SK-N-SH (cell line): ENCODE measurements at regions not wholly inside any gene's neighbourhood (a gene's known extent, or its start where the extent isn't known, plus 50 kb on each side); places are given as distances from the start of the nearest gene placed in this dataset.

Source experiments
- CTCF ChIA-PET: fragments of 300-600, 350-600 bp; formaldehyde crosslinking; extraction: SDS; loops from one replicate; lab custom pipeline; 2021; lab: Yijun Ruan, JAX
- POLR2A ChIA-PET: fragments of 350-600 bp; sonication (Branson Sonifier 250); formaldehyde crosslinking; extraction: SDS; loops from one replicate; lab custom pipeline; 2020; ENCODE audit warnings: antibody characterized with exemption, inconsistent platforms; lab: Yijun Ruan, JAX
- DNase-seq: peaks from one replicate; pipeline ENCODE4 v3.0.0; 2012
- H2AFZ ChIP-seq: fragments of 200-600 bp; sonication (generic); 2 replicates; pipeline ENCODE4 v1.8.1; 2016; ENCODE audit warnings: antibody characterized with exemption, mild to moderate bottlenecking, low read depth
- H3F3A ChIP-seq: fragments of 200-600 bp; sonication (generic); replicated peaks from 2 replicates; pipeline ENCODE3; 2016; ENCODE audit warnings: antibody characterized with exemption, mild to moderate bottlenecking; ENCODE audit not compliant: insufficient read depth
- H3K27ac ChIP-seq, 2 experiments: fragments of 200-500 bp in 1 of 2; fragments of 200-600 bp in 1 of 2; sonication (Bioruptor generic) in 1 of 2; sonication (generic), shearing (Covaris generic) in 1 of 2; 2 replicates each; pipeline versions ENCODE4 v1.5.1 to v1.6.1; 2014 to 2016; ENCODE audit warnings: low read depth in 2 of 2, inconsistent platforms in 1 of 2, low read length in 1 of 2, mild to moderate bottlenecking in 1 of 2, mixed read lengths in 1 of 2
- H3K27me3 ChIP-seq: fragments of 200-600 bp; sonication (generic), shearing (Covaris generic); 2 replicates; pipeline ENCODE4 v1.6.1; 2016; ENCODE audit warnings: mixed run types; ENCODE audit not compliant: insufficient read depth
- H3K36me3 ChIP-seq, 2 experiments: fragments of 200-500 bp in 1 of 2; fragments of 200-600 bp in 1 of 2; sonication (Bioruptor generic) in 1 of 2; sonication (generic) in 1 of 2; replicated peaks in 1 of 2; 2 replicates each; pipeline versions ENCODE3 to v1.5.1; 2014 to 2016; ENCODE audit warnings: low read length in 1 of 2, mild to moderate bottlenecking in 1 of 2; ENCODE audit not compliant: insufficient read depth in 2 of 2, control insufficient read depth in 1 of 2
- H3K4me1 ChIP-seq, 2 experiments: fragments of 200-500 bp in 1 of 2; fragments of 200-600 bp in 1 of 2; sonication (Bioruptor generic) in 1 of 2; sonication (generic), shearing (Covaris generic) in 1 of 2; 2 replicates each; pipeline versions ENCODE4 v1.5.1 to v1.6.1; 2014 to 2016; ENCODE audit warnings: low read depth in 1 of 2, low read length in 1 of 2, mixed run types in 1 of 2; ENCODE audit not compliant: insufficient read depth in 2 of 2, control insufficient read depth in 1 of 2
- H3K4me2 ChIP-seq: fragments of 200-600 bp; sonication (generic), shearing (Covaris generic); 2 replicates; pipeline ENCODE4 v1.6.1; 2017; ENCODE audit warnings: mixed run types
- H3K4me3 ChIP-seq, 2 experiments: fragments of 200-500 bp in 1 of 2; fragments of 200-600 bp in 1 of 2; sonication (Bioruptor generic) in 1 of 2; sonication (generic), shearing (Covaris generic) in 1 of 2; 2 replicates each; pipeline versions ENCODE4 v1.5.1 to v1.8.1; 2014 to 2016; ENCODE audit warnings: low read depth in 2 of 2, inconsistent platforms in 1 of 2, low read length in 1 of 2, mild to moderate bottlenecking in 1 of 2, mixed read lengths in 1 of 2, moderate library complexity in 1 of 2
- H3K79me2 ChIP-seq: fragments of 200-600 bp; sonication (generic); 2 replicates; pipeline ENCODE4 v1.8.1; 2017; ENCODE audit warnings: mild to moderate bottlenecking; ENCODE audit not compliant: insufficient read depth
- H3K9ac ChIP-seq: fragments of 200-600 bp; sonication (generic); 2 replicates; pipeline ENCODE4 v1.6.1; 2017; ENCODE audit warnings: mixed run types
- H3K9me2 ChIP-seq: fragments of 200-600 bp; sonication (generic); 2 replicates; pipeline ENCODE4 v1.6.1; 2017; ENCODE audit warnings: mixed run types
- H3K9me3 ChIP-seq: fragments of 200-600 bp; sonication (generic); 2 replicates; pipeline ENCODE4 v1.6.1; 2017; ENCODE audit warnings: mixed run types, mild to moderate bottlenecking, moderate library complexity
- H4K20me1 ChIP-seq: fragments of 200-600 bp; sonication (generic); 2 replicates; pipeline ENCODE4 v1.6.1; 2017; ENCODE audit warnings: mild to moderate bottlenecking, mixed run types; ENCODE audit not compliant: insufficient read depth
- NRF1 ChIP-seq: IDR thresholded peaks from 2 replicates; pipeline ENCODE4 v1.6.1; 2012; ENCODE audit warnings: low read depth, mild to moderate bottlenecking, low read length
- RAD21 ChIP-seq: IDR thresholded peaks from 2 replicates; pipeline ENCODE4 v1.6.1; 2012; ENCODE audit warnings: mild to moderate bottlenecking, low read length
- TAF1 ChIP-seq: IDR thresholded peaks from 2 replicates; pipeline ENCODE4 v1.6.1; 2012; ENCODE audit warnings: low read depth, mild to moderate bottlenecking, low read length, moderate library complexity, borderline replicate concordance
- TEAD4 ChIP-seq: IDR thresholded peaks from 2 replicates; pipeline ENCODE4 v1.4.0; 2012; ENCODE audit warnings: mild to moderate bottlenecking, borderline replicate concordance; ENCODE audit not compliant: insufficient read depth
- WGBS: methylation state at CpG from one replicate; pipeline ENCODE4 v1.1.6; 2017; ENCODE audit warnings: low lambda C conversion rate; 5-methylcytosine and 5-hydroxymethylcytosine counted together
- TF ChIP-seq, protein P1 (sequence below): fragments of 200-600 bp; sonication (generic); IDR thresholded peaks from 2 replicates; pipeline ENCODE4 v1.6.1; 2017; ENCODE audit warnings: antibody characterized with exemption, mild to moderate bottlenecking, moderate library complexity
- TF ChIP-seq, protein P2 (sequence below): fragments of 150-350 bp; IDR thresholded peaks from 2 replicates; pipeline ENCODE4 v1.6.1; 2016; ENCODE audit warnings: mild to moderate bottlenecking, low read depth, low read length
- TF ChIP-seq, protein P3 (sequence below): IDR thresholded peaks from 2 replicates; pipeline ENCODE4 v1.4.0; 2012; ENCODE audit warnings: low read depth, borderline replicate concordance
- TF ChIP-seq, protein P4 (sequence below): IDR thresholded peaks from 2 replicates; pipeline ENCODE4 v1.4.0; 2012; ENCODE audit warnings: low read depth, borderline replicate concordance
- TF ChIP-seq, protein P5 (sequence below): IDR thresholded peaks from 2 replicates; pipeline ENCODE4 v1.6.1; 2012; ENCODE audit warnings: mild to moderate bottlenecking, low read depth, low read length, moderate library complexity

DNA sequence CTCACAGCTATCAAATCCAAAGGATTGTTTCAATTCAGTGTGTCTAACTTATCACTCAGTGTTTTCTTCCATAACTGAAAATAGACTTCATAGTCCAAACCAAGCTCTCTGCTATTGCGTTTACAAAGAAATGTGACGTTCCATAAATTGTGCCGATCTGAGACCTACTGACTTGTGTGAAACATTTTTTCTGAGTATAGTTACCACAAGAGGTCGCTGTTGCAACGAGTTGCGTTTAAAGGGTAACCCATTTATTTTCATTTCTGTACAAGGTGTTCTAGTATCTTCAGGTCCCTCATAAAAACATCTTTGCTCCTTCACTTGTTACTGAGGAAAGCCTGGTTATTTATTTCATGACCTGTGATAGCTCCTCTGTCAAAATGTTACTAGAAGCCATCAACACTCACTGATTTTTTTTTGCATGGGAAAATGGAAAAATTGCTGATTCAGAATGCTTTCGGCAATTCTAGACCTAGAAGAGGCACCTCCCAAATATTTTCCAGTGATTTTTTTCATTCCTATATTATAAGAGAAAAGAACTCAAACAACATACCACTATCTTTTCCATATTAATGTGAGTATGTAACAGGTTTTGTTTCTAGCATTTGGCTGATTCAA, 60.9 kb upstream of the OR4E1 start:
- Histone ChIP-seq H3K4me2 (no peak overlapping the region; the same call in 1 of the 2 replicates), H3K27me3 (peaks cover 7% of the 10 kb centered on the region; the same call in 1 of the 2 replicates), H3K9me3 (no peaks in the 10 kb centered on the region)
- peak; percentile 31 for DNase-seq
- no peak for TF ChIP-seq TEAD4
- TF ChIP-seq, protein P1, sequence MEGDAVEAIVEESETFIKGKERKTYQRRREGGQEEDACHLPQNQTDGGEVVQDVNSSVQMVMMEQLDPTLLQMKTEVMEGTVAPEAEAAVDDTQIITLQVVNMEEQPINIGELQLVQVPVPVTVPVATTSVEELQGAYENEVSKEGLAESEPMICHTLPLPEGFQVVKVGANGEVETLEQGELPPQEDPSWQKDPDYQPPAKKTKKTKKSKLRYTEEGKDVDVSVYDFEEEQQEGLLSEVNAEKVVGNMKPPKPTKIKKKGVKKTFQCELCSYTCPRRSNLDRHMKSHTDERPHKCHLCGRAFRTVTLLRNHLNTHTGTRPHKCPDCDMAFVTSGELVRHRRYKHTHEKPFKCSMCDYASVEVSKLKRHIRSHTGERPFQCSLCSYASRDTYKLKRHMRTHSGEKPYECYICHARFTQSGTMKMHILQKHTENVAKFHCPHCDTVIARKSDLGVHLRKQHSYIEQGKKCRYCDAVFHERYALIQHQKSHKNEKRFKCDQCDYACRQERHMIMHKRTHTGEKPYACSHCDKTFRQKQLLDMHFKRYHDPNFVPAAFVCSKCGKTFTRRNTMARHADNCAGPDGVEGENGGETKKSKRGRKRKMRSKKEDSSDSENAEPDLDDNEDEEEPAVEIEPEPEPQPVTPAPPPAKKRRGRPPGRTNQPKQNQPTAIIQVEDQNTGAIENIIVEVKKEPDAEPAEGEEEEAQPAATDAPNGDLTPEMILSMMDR, result peak; percentile 80
- TF ChIP-seq, all 33 proteins: peak for 1
- Histone ChIP-seq H3K27ac (no peak overlapping the region), H3K79me2 (no peaks in the 10 kb centered on the region), H3K9me2 (no peaks in the 10 kb centered on the region), H3K36me3 (no peaks in the 10 kb centered on the region), H3K4me3 (no peak overlapping the region), H4K20me1 (no peaks in the 10 kb centered on the region), H3F3A (no peaks in the 10 kb centered on the region), H3K4me1 (no peaks in the 10 kb centered on the region; a peak in 1 of 4 replicates), H3K9ac (no peak overlapping the region), H2AFZ (no peak overlapping the region)
- 9% methylated on average over 7 of the region's 7 CpGs for WGBS
- ChIA-PET CTCF (interaction anchor here (0.6 to 2.5 kb wide), 14 partner anchors 8 to 64 kb away, joined by 3 to 9 read pairs (median 5); no protein-coding TSS in a partner anchor), POLR2A (no interaction called here)

DNA sequence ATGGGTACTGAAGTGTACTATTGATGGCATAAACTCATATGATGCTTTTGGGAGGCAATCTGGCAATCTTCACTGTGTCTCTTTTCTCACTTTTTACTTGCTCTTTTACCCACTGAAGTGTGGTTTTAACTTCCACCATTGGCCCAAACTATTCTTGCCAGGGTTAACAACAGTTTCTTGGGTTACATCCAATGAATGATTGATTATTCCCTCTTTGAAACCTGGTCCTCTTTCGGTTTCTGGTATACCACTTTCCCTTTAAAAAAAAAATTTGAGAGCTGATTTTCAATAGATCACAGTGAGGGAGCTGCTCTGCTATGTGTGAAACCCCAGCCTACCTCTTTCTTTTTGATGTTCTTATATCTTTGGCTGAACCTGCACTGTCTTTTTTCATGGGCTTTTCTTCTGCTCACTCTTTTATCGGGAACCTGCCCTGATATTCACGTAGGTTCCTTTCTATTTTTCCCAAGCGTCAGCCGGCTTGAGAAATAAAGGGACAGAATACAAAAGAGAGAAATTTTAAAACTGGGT, 56.1 kb upstream of the OR4E1 start:
- H3K4me1 ChIP-seq, result peaks cover 0 to 3% of the 10 kb centered on the region in 2 experiments; a peak in 1 of 4 replicates
- H2AFZ ChIP-seq, result no peak overlapping the region
- H3K27me3 ChIP-seq, result peaks cover 14% of the 10 kb centered on the region; the same call in 1 of the 2 replicates
- no peak overlapping the region for H3K9ac ChIP-seq
- H3K9me2 ChIP-seq, result no peaks in the 10 kb centered on the region
- no peaks in the 10 kb centered on the region for H3K36me3 ChIP-seq
- DNase-seq, result no peak
- POLR2A ChIA-PET, result no interaction called here
- H3K9me3 ChIP-seq, result no peaks in the 10 kb centered on the region
- H3K27ac ChIP-seq, result no peak overlapping the region
- H4K20me1 ChIP-seq, result no peaks in the 10 kb centered on the region
- no peak overlapping the region for H3K4me2 ChIP-seq
- CTCF ChIA-PET, result interaction anchor here (1.8 kb wide), 1 partner anchor 18 kb away, joined by 10 read pairs; no protein-coding TSS in a partner anchor
- no peaks in the 10 kb centered on the region for H3F3A ChIP-seq
- 2% methylated on average over 5 of the region's 5 CpGs for WGBS
- TF ChIP-seq TEAD4, result no peak
- TF ChIP-seq, protein P2, sequence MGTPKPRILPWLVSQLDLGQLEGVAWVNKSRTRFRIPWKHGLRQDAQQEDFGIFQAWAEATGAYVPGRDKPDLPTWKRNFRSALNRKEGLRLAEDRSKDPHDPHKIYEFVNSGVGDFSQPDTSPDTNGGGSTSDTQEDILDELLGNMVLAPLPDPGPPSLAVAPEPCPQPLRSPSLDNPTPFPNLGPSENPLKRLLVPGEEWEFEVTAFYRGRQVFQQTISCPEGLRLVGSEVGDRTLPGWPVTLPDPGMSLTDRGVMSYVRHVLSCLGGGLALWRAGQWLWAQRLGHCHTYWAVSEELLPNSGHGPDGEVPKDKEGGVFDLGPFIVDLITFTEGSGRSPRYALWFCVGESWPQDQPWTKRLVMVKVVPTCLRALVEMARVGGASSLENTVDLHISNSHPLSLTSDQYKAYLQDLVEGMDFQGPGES, result no peak
- no peak for TF ChIP-seq TAF1
- TF ChIP-seq, protein P3, sequence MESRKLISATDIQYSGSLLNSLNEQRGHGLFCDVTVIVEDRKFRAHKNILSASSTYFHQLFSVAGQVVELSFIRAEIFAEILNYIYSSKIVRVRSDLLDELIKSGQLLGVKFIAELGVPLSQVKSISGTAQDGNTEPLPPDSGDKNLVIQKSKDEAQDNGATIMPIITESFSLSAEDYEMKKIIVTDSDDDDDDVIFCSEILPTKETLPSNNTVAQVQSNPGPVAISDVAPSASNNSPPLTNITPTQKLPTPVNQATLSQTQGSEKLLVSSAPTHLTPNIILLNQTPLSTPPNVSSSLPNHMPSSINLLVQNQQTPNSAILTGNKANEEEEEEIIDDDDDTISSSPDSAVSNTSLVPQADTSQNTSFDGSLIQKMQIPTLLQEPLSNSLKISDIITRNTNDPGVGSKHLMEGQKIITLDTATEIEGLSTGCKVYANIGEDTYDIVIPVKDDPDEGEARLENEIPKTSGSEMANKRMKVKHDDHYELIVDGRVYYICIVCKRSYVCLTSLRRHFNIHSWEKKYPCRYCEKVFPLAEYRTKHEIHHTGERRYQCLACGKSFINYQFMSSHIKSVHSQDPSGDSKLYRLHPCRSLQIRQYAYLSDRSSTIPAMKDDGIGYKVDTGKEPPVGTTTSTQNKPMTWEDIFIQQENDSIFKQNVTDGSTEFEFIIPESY, result no peak
- no peak for TF ChIP-seq RAD21
- TF ChIP-seq, protein P4, sequence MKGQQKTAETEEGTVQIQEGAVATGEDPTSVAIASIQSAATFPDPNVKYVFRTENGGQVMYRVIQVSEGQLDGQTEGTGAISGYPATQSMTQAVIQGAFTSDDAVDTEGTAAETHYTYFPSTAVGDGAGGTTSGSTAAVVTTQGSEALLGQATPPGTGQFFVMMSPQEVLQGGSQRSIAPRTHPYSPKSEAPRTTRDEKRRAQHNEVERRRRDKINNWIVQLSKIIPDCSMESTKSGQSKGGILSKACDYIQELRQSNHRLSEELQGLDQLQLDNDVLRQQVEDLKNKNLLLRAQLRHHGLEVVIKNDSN, result no peak
- no peak for TF ChIP-seq NRF1
- TF ChIP-seq, protein P5, sequence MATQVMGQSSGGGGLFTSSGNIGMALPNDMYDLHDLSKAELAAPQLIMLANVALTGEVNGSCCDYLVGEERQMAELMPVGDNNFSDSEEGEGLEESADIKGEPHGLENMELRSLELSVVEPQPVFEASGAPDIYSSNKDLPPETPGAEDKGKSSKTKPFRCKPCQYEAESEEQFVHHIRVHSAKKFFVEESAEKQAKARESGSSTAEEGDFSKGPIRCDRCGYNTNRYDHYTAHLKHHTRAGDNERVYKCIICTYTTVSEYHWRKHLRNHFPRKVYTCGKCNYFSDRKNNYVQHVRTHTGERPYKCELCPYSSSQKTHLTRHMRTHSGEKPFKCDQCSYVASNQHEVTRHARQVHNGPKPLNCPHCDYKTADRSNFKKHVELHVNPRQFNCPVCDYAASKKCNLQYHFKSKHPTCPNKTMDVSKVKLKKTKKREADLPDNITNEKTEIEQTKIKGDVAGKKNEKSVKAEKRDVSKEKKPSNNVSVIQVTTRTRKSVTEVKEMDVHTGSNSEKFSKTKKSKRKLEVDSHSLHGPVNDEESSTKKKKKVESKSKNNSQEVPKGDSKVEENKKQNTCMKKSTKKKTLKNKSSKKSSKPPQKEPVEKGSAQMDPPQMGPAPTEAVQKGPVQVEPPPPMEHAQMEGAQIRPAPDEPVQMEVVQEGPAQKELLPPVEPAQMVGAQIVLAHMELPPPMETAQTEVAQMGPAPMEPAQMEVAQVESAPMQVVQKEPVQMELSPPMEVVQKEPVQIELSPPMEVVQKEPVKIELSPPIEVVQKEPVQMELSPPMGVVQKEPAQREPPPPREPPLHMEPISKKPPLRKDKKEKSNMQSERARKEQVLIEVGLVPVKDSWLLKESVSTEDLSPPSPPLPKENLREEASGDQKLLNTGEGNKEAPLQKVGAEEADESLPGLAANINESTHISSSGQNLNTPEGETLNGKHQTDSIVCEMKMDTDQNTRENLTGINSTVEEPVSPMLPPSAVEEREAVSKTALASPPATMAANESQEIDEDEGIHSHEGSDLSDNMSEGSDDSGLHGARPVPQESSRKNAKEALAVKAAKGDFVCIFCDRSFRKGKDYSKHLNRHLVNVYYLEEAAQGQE, result no peak
- H3K79me2 ChIP-seq, result no peaks in the 10 kb centered on the region
- no peak overlapping the region for H3K4me3 ChIP-seq
